ENCODE measurements at regions not wholly inside any gene's neighbourhood (a gene's known extent, or its start where the extent isn't known, plus 50 kb on each side); places are given as distances from the start of the nearest gene placed in this dataset.

- TF ChIP-seq CTCF (conservative IDR thresholded peaks at IDR 0.05; ENCODE audit: low read length) (no peak), EZH2phosphoT487 (IDR thresholded peaks at IDR 0.05; ENCODE audit: borderline replicate concordance, low read depth, low read length) (no peak)
These were observed 156.0 kb downstream of the CD47 start for GRCh38 chr3:107934808-107935207.

All from OCI-LY7 (cell line).